GM23338 (cell line): ENCODE measurements at regions not wholly inside any gene's neighbourhood (a gene's known extent, or its start where the extent isn't known, plus 50 kb on each side); places are given as distances from the start of the nearest gene placed in this dataset.

ENCODE experiments used
- ATAC-seq: fragments of 200-7000 bp; cut with Tn5 transposase; 3 replicates; pipeline ENCODE4 v1.9.1; 2020
- DNase-seq: peaks from one replicate; pipeline ENCODE4 v3.0.0-alpha.2; 2015; ENCODE audit warnings: low spot score
- H2AFZ ChIP-seq: fragments of 200-600 bp; sonication (generic); 2 replicates; pipeline ENCODE4 v1.8.0; 2016; ENCODE audit warnings: antibody characterized with exemption, mild to moderate bottlenecking, moderate library complexity
- H3F3A ChIP-seq: fragments of 200-600 bp; sonication (generic); replicated peaks from 2 replicates; pipeline ENCODE4 v1.8.0; 2017; ENCODE audit warnings: antibody characterized with exemption, mixed run types, low read depth
- H3K27ac ChIP-seq: fragments of 200-600 bp; sonication (generic); 2 replicates; pipeline ENCODE4 v1.6.1; 2016; ENCODE audit warnings: low read depth
- H3K27me3 ChIP-seq: fragments of 200-600 bp; sonication (generic); 2 replicates; pipeline ENCODE4 v1.8.0; 2016; ENCODE audit warnings: mild to moderate bottlenecking, mixed run types, moderate library complexity; ENCODE audit not compliant: insufficient read depth
- H3K36me3 ChIP-seq: fragments of 200-600 bp; sonication (generic); 2 replicates; pipeline ENCODE4 v1.8.0; 2016; ENCODE audit warnings: mild to moderate bottlenecking; ENCODE audit not compliant: insufficient read depth
- H3K4me1 ChIP-seq: fragments of 200-600 bp; sonication (generic); 2 replicates; pipeline ENCODE4 v1.8.0; 2016; ENCODE audit warnings: mild to moderate bottlenecking, moderate library complexity; ENCODE audit not compliant: insufficient read depth
- H3K4me2 ChIP-seq: fragments of 200-600 bp; sonication (generic); 2 replicates; pipeline ENCODE4 v1.7.1; 2017; ENCODE audit warnings: mixed run types
- H3K4me3 ChIP-seq: fragments of 200-600 bp; sonication (generic); 2 replicates; pipeline ENCODE4 v1.6.1; 2016; ENCODE audit warnings: mixed run types
- H3K79me2 ChIP-seq: fragments of 200-600 bp; sonication (generic); replicated peaks from 2 replicates; pipeline ENCODE4 v1.8.0; 2017; ENCODE audit warnings: mild to moderate bottlenecking; ENCODE audit not compliant: insufficient read depth
- H3K9me2 ChIP-seq: fragments of 200-600 bp; sonication (generic); 2 replicates; pipeline ENCODE4 v1.8.0; 2017; ENCODE audit not compliant: insufficient read depth
- H4K20me1 ChIP-seq: fragments of 200-600 bp; sonication (generic); replicated peaks from 2 replicates; pipeline ENCODE4 v1.8.0; 2017; ENCODE audit warnings: mild to moderate bottlenecking; ENCODE audit not compliant: insufficient read depth
- H3K27ac Mint-ChIP-seq: 2 replicates; pipeline ENCODE4 v1.8.0; 2020; ENCODE audit warnings: inconsistent platforms, mild to moderate bottlenecking, moderate library complexity, mixed read lengths
- H3K27me3 Mint-ChIP-seq: 3 replicates; pipeline ENCODE4 v1.8.0; 2022; ENCODE audit warnings: low read depth, mild to moderate bottlenecking, moderate library complexity, mixed read lengths, inconsistent platforms; ENCODE audit not compliant: insufficient read depth, poor library complexity
- H3K36me3 Mint-ChIP-seq: 3 replicates; pipeline ENCODE4 v1.8.0; 2021; ENCODE audit warnings: low read depth, mild to moderate bottlenecking, inconsistent platforms, moderate library complexity, mixed read lengths
- H3K4me1 Mint-ChIP-seq: 3 replicates; pipeline ENCODE4 v1.8.0; 2020; ENCODE audit warnings: mild to moderate bottlenecking, inconsistent platforms, mixed read lengths
- H3K4me3 Mint-ChIP-seq: 3 replicates; pipeline ENCODE4 v1.8.0; 2021; ENCODE audit warnings: moderate library complexity, mild to moderate bottlenecking, inconsistent platforms, mixed read lengths
- H3K9me3 Mint-ChIP-seq: 3 replicates; pipeline ENCODE4 v1.8.0; 2020; ENCODE audit warnings: moderate library complexity, mild to moderate bottlenecking, inconsistent platforms, mixed read lengths
- CREB1 ChIP-seq: fragments of 250-450 bp; sonication (Bioruptor Pico); IDR thresholded peaks from 2 replicates; pipeline ENCODE4 v1.5.0; 2020; ENCODE audit warnings: low read depth, mild to moderate bottlenecking, moderate library complexity
- CTCF ChIP-seq, 2 experiments: fragments of 200-600 bp in 1 of 2; sonication (generic) in 1 of 2; conservative IDR thresholded peaks; 2 replicates each; pipeline versions ENCODE4 v1.5.1 to v1.6.1; 2016 to 2017; ENCODE audit warnings: antibody characterized with exemption in 2 of 2, low read depth in 2 of 2, mild to moderate bottlenecking in 2 of 2, moderate library complexity in 1 of 2
- ETS1 ChIP-seq: IDR thresholded peaks from 2 replicates; pipeline ENCODE4 v1.6.1; 2016; ENCODE audit warnings: antibody characterized with exemption
- EZH2 ChIP-seq: fragments of 200-600 bp; sonication (generic); IDR thresholded peaks from one replicate; pipeline ENCODE4 v1.8.0; 2017; ENCODE audit warnings: antibody characterized with exemption, mild to moderate bottlenecking, low read depth; ENCODE audit not compliant: unreplicated experiment
- EZH2phosphoT487 ChIP-seq: fragments of 200-600 bp; sonication (generic); IDR thresholded peaks from one replicate; pipeline ENCODE4 v1.8.1; 2018; ENCODE audit warnings: antibody characterized with exemption; ENCODE audit not compliant: unreplicated experiment
- JUNB ChIP-seq: IDR thresholded peaks from one replicate; pipeline ENCODE4 v1.6.1; 2016; ENCODE audit warnings: antibody characterized with exemption; ENCODE audit not compliant: unreplicated experiment
- NANOG ChIP-seq: IDR thresholded peaks from 2 replicates; pipeline ENCODE4 v1.6.1; 2016; ENCODE audit warnings: antibody characterized with exemption, borderline replicate concordance
- POLR2AphosphoS5 ChIP-seq: IDR thresholded peaks from 2 replicates; pipeline ENCODE4 v1.6.1; 2016; ENCODE audit warnings: antibody characterized with exemption, low read depth
- REST ChIP-seq: IDR thresholded peaks from one replicate; pipeline ENCODE4 v1.6.1; 2018; ENCODE audit warnings: antibody characterized with exemption; ENCODE audit not compliant: unreplicated experiment
- STAT1 ChIP-seq: IDR thresholded peaks from one replicate; pipeline ENCODE4 v1.6.1; 2016; ENCODE audit warnings: antibody characterized with exemption; ENCODE audit not compliant: unreplicated experiment
- ZNF114 ChIP-seq: fragments of 250-450 bp; sonication (Bioruptor Pico); IDR thresholded peaks from 2 replicates; pipeline ENCODE4 v1.5.0; 2020; ENCODE audit warnings: mild to moderate bottlenecking, moderate library complexity
- ZNF331 ChIP-seq: fragments of 250-450 bp; sonication (Bioruptor Pico); IDR thresholded peaks from 2 replicates; pipeline ENCODE4 v1.5.0; 2020; ENCODE audit warnings: low read depth, mild to moderate bottlenecking, moderate library complexity
- ZNF462 ChIP-seq: fragments of 250-450 bp; sonication (Bioruptor Pico); IDR thresholded peaks from 2 replicates; pipeline ENCODE4 v1.5.0; 2020; ENCODE audit warnings: mild to moderate bottlenecking, moderate library complexity

GRCh38 chr10:55351431-55351830 is 550.4 kb upstream of the PCDH15 start:
- no peak for DNase-seq

More at GRCh38 chr10:55351431-55351830, 550.4 kb upstream of the PCDH15 start:
- TF ChIP-seq REST (no peak), CTCF (conservative IDR thresholded peaks at IDR 0.05; ENCODE audit: low read depth in 2 of 2) (no peak), EZH2phosphoT487 (no peak), CREB1 (no peak), STAT1 (no peak), EZH2 (no peak), ETS1 (no peak), POLR2AphosphoS5 (no peak), ZNF462 (CRISPR knock-in tag) (no peak), ZNF114 (no peak), JUNB (no peak), NANOG (no peak), ZNF331 (CRISPR knock-in tag) (no peak)
- H3K4me3 Mint-ChIP-seq = no peak overlapping the region
- no peaks in the 10 kb centered on the region for H3K36me3 Mint-ChIP-seq
- no peak overlapping the region for H2AFZ ChIP-seq
- no peaks in the 10 kb centered on the region for H3F3A ChIP-seq
- no peak for ATAC-seq
- H3K4me1 ChIP-seq = 0 out of 2 replicates have a peak, but pooled peaks cover 9% of the 10 kb centered on the region
- no peaks in the 10 kb centered on the region for H4K20me1 ChIP-seq
- no peak overlapping the region for H3K4me2 ChIP-seq
- peaks cover 10% of the 10 kb centered on the region for H3K4me1 Mint-ChIP-seq
- H3K27ac Mint-ChIP-seq = no peak overlapping the region
- H3K27me3 Mint-ChIP-seq = no peaks in the 10 kb centered on the region
- H3K27me3 ChIP-seq = no peaks in the 10 kb centered on the region
- H3K36me3 ChIP-seq = no peaks in the 10 kb centered on the region
- no peaks in the 10 kb centered on the region for H3K9me3 Mint-ChIP-seq
- H3K4me3 ChIP-seq = no peak overlapping the region
- no peaks in the 10 kb centered on the region for H3K79me2 ChIP-seq
- H3K27ac ChIP-seq = no peak overlapping the region
- no peaks in the 10 kb centered on the region for H3K9me2 ChIP-seq
